HG02571 (cell line): ENCODE measurements at regions not wholly inside any gene's neighbourhood (a gene's known extent, or its start where the extent isn't known, plus 50 kb on each side); places are given as distances from the start of the nearest gene placed in this dataset.

ENCODE experiments used
- ATAC-seq: cut with Tn5 transposase; IDR thresholded peaks from one replicate; pipeline ENCODE4 v1.9.1; 2021; ENCODE audit warnings: mild to moderate bottlenecking, moderate library complexity; ENCODE audit not compliant: unreplicated experiment

- ATAC-seq: no peak
Observed at GRCh38 chr2:217489145-217489960, 513.4 kb downstream of the TNS1 start.

- ATAC-seq: no peak
Observed at GRCh38 chr2:217484046-217484445, 518.7 kb downstream of the TNS1 start.

- no peak for ATAC-seq
Observed at GRCh38 chr2:217482056-217482710, 520.6 kb downstream of the TNS1 start.

GRCh38 chr2:217481577-217481976 lies 521.2 kb downstream of the TNS1 start:
- no peak for ATAC-seq

- no peak for ATAC-seq
Observed at GRCh38 chr2:217479566-217479965, 523.2 kb downstream of the TNS1 start.

- no peak for ATAC-seq
Observed at GRCh38 chr2:217478831-217479455, 523.9 kb downstream of the TNS1 start.

GRCh38 chr2:217477583-217477982 lies 525.2 kb downstream of the TNS1 start:
- ATAC-seq: no peak

- no peak for ATAC-seq
Observed at GRCh38 chr2:217475791-217476190, 527.0 kb downstream of the TNS1 start.

GRCh38 chr2:217475101-217475500 lies 527.7 kb downstream of the TNS1 start:
- no peak for ATAC-seq

- ATAC-seq: no peak
Observed at GRCh38 chr2:217471319-217471718, 531.5 kb downstream of the TNS1 start.

- ATAC-seq: no peak
Observed at GRCh38 chr2:217469203-217469810, 533.5 kb downstream of the TNS1 start.

- ATAC-seq: no peak
Observed at GRCh38 chr2:217468042-217468830, 534.6 kb downstream of the TNS1 start.

GRCh38 chr2:217467331-217467730 lies 535.5 kb downstream of the TNS1 start:
- no peak for ATAC-seq

GRCh38 chr2:217466805-217467204 lies 536.0 kb downstream of the TNS1 start:
- ATAC-seq: no peak

- ATAC-seq: no peak
Observed at GRCh38 chr2:217466104-217466503, 536.7 kb downstream of the TNS1 start.

- ATAC-seq: no peak
Observed at GRCh38 chr2:217465100-217465499, 537.7 kb downstream of the TNS1 start.

- ATAC-seq: no peak
Observed at GRCh38 chr2:217463402-217464075, 539.3 kb downstream of the TNS1 start.

- no peak for ATAC-seq
Observed at GRCh38 chr2:217462121-217462520, 540.7 kb downstream of the TNS1 start.

- no peak for ATAC-seq
Observed at GRCh38 chr2:217461674-217462073, 541.1 kb downstream of the TNS1 start.
